Upper lobe of right lung (tissue), 1 donor: ENCODE measurements at regions not wholly inside any gene's neighbourhood (a gene's known extent, or its start where the extent isn't known, plus 50 kb on each side); places are given as distances from the start of the nearest gene placed in this dataset.

Experiments used
- ATAC-seq: fragments of 200-7000 bp; cut with Tn5 transposase; one replicate; pipeline ENCODE4 v1.9.1; 2020; ENCODE audit warnings: mild to moderate bottlenecking, moderate library complexity
- DNase-seq: peaks from one replicate; pipeline ENCODE4 v3.0.0-alpha.2; 2020
- H3K27ac ChIP-seq: fragments of 200-600 bp; one replicate; pipeline ENCODE4 v1.8.0; 2022
- H3K27me3 ChIP-seq: fragments of 200-600 bp; one replicate; pipeline ENCODE4 v1.8.0; 2022; ENCODE audit warnings: mild to moderate bottlenecking
- H3K36me3 ChIP-seq: fragments of 200-600 bp; one replicate; pipeline ENCODE4 v1.8.0; 2022
- H3K4me1 ChIP-seq: fragments of 200-600 bp; one replicate; pipeline ENCODE4 v1.8.0; 2022
- H3K4me3 ChIP-seq: fragments of 200-600 bp; one replicate; pipeline ENCODE4 v1.8.0; 2022; ENCODE audit warnings: mild to moderate bottlenecking
- H3K9me3 ChIP-seq: fragments of 200-600 bp; one replicate; pipeline ENCODE4 v1.8.0; 2022
- CTCF ChIP-seq: fragments of 200-600 bp; IDR thresholded peaks from one replicate; pipeline ENCODE4 v1.8.0; 2022; ENCODE audit warnings: antibody characterized with exemption
- intact Hi-C: fragments of 100-400 bp; cut with DNase I; formaldehyde crosslinking; loops from one replicate; pipeline ENCODE4 v1.11.0; 2022
- donor health status: DM: no; HTN: yes; CAD: no; lungs with severe emphysema.

GRCh38 chr1:57799490-57800115 lies 375.7 kb upstream of the DAB1 start:
- no peak for DNase-seq
- ATAC-seq = no peak

DNA sequence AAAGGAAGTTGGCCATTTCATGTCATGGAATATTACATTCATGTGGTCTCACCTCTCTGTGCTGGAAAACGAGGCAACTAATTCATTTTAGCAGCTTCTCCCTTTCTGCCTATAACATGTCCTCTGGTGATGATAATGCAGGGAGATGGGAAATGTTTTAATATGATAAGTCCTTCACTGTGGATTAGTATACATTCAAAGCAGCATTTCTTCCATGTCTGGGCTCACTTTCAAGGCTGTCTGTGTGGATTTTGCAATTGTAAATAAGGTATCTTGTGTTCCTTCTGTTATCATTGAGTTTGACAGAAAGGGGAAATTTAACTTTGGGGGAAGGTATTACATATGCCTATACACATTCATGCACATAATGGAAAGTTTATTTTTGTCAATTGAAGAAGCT lies 374.7 kb upstream of the DAB1 start:
- Histone ChIP-seq H3K36me3 (no peaks in the 10 kb centered on the region), H3K4me3 (no peak overlapping the region), H3K9me3 (no peaks in the 10 kb centered on the region), H3K4me1 (no peaks in the 10 kb centered on the region), H3K27ac (no peak overlapping the region), H3K27me3 (no peaks in the 10 kb centered on the region)
- TF ChIP-seq CTCF = no peak
- intact Hi-C loops = no loop called here
- ATAC-seq (no peak), DNase-seq (no peak)

More at GRCh38 chr1:57799490-57800115, 375.7 kb upstream of the DAB1 start:
- H3K4me1 ChIP-seq = no peaks in the 10 kb centered on the region
- intact Hi-C loops = no loop called here
- TF ChIP-seq CTCF = no peak
- no peaks in the 10 kb centered on the region for H3K27me3 ChIP-seq
- H3K27ac ChIP-seq = no peak overlapping the region
- H3K4me3 ChIP-seq = no peak overlapping the region
- H3K9me3 ChIP-seq = no peaks in the 10 kb centered on the region
- H3K36me3 ChIP-seq = no peaks in the 10 kb centered on the region

GRCh38 chr1:57797084-57797483 lies 373.2 kb upstream of the DAB1 start:
- Histone ChIP-seq H3K36me3 (no peaks in the 10 kb centered on the region), H3K27ac (no peak overlapping the region), H3K27me3 (no peaks in the 10 kb centered on the region), H3K4me1 (no peaks in the 10 kb centered on the region), H3K4me3 (no peak overlapping the region), H3K9me3 (no peaks in the 10 kb centered on the region)
- ATAC-seq (no peak), DNase-seq (no peak)
- intact Hi-C loops = no loop called here
- TF ChIP-seq CTCF = no peak

DNA sequence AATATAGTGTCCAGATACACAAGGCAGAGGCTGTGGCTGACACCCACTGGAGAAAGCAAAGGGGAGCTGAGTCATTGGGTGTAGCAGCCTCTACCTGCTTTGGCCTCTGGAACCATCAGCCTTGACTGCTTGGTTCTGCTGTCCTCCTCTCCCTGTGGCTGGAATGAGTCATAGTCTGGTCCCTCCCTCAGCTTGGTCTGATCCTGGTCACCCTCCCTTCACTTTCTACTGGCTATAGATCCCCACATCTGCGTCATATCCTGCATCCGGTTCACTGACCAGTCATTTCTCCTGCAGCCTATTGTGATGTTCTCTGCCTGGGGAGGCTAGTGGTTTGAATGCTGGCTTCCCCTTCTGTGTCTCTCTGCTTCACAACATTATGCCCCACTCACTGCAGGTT lies 372.8 kb upstream of the DAB1 start:
- ATAC-seq = no peak
- no peaks in the 10 kb centered on the region for H3K36me3 ChIP-seq
- no peaks in the 10 kb centered on the region for H3K4me1 ChIP-seq
- H3K9me3 ChIP-seq = no peaks in the 10 kb centered on the region
- intact Hi-C loops = no loop called here
- no peak for DNase-seq
- no peak for TF ChIP-seq CTCF
- H3K27ac ChIP-seq = no peak overlapping the region
- no peak overlapping the region for H3K4me3 ChIP-seq
- no peaks in the 10 kb centered on the region for H3K27me3 ChIP-seq

- H3K27ac ChIP-seq = no peak overlapping the region
- intact Hi-C loops = no loop called here
- no peaks in the 10 kb centered on the region for H3K4me1 ChIP-seq
- TF ChIP-seq CTCF = no peak
- DNase-seq (no peak), ATAC-seq (no peak)
- no peaks in the 10 kb centered on the region for H3K9me3 ChIP-seq
- no peaks in the 10 kb centered on the region for H3K27me3 ChIP-seq
- H3K36me3 ChIP-seq = no peaks in the 10 kb centered on the region
- no peak overlapping the region for H3K4me3 ChIP-seq
Measured at GRCh38 chr1:57795886-57796285, 372.0 kb upstream of the DAB1 start.

- Histone ChIP-seq H3K36me3 (no peaks in the 10 kb centered on the region), H3K4me1 (no peaks in the 10 kb centered on the region), H3K27me3 (no peaks in the 10 kb centered on the region), H3K27ac (no peak overlapping the region), H3K9me3 (no peaks in the 10 kb centered on the region), H3K4me3 (no peak overlapping the region)
- ATAC-seq = no peak
- TF ChIP-seq CTCF = no peak
- DNase-seq = no peak
- intact Hi-C loops = no loop called here
Measured at GRCh38 chr1:57794078-57794477, 370.2 kb upstream of the DAB1 start.
